ENCODE measurements at regions not wholly inside any gene's neighbourhood (a gene's known extent, or its start where the extent isn't known, plus 50 kb on each side); places are given as distances from the start of the nearest gene placed in this dataset.

DNA sequence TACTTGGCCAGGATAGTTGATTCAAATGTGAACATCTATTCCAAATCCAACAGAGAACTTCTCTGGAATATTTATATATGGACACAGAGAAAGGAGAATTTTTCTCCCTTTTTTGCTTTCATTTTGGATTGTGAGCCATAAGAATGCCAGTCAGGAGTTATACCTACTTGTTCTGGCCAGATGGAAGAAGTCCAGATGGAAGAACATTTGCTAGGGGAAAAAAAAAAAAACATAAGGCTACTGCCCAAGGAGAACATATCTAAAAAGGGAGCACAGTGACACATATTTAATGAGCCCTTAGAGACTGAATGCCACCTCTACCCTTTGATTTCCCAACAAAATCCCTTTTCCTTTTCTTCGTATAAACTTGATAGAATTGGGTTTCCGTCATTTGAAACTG lies 61.7 kb upstream of the PPP2R2B start:
- no peak for DNase-seq

DNA sequence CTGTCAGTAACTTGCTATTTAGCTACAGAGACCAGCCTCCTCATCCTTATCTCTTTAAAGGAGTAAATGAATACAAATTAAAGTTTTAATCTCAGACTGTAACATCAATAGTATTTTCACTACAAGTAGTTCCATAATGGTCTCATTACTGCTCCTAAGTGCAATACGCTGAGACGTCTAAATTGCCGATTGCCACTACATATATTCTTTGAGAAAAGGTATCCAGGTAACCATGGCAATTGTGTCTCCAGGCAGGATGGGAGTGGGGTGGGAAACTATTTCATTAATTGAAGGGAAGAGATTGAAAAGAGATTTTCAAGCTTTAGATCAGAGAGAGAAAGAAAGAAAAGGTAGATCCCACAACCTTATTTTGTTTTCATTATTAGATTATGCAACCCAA lies 65.5 kb upstream of the PPP2R2B start:
- no peak for DNase-seq

DNA sequence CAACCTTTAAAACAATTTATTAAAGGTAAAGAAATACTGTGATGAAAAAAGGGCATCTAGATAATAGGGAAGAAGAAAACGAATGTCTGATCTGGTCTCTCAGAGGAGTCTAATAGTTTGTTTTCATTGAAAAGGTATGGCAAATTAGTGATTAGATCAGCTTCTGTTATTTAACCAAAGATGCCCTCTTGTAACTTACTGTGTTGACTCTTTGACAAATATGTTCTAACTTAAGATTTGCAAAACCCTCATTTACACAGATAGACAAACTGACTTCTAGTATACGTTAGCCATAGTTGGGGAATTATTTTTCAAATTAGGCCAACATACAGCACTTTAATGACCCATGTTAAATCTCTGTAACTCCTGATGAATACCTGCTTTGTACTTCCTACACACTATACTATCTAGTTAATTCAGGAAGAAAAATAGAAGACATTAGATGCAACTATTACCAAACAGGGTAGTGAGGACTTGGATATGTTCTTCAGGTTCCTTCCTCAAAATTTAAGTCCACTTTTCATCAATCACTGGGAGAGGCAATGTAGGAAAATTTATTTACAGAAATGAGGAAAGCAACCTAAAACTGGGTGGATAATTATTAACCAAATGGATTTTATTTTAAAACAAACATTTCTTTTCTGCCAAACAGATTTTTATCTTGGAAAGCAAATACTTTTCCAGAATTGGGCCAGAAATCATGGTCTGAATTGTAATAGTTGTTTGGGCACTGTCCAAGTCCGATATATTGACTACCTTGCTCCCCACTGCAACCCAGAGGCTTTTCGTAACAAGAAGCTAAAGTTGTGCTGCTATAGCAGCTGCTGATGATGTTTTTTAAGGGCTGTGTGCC lies 66.4 kb upstream of the PPP2R2B start:
- no peak for DNase-seq

DNA sequence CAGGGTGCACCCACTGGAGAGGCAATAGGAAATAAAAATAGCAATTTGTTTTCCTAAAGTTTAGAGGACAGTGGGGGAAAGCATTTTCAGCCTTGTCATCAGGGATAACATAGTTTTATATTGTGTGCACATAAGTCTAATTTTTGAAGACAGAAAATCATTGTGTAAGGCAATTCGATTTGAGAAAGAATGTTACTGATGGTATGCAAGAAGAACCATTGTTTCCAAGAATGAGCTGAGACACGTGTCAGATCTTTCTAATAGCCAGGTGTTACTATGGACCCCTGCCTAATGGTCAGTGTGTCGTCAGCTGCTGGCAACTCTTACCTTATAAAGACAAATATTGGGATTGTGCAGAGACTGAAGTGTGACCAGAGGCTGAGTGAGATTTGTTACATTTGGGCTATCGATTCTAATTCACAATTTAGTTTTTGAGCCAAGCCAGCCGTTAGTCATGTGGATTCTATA lies 67.1 kb upstream of the PPP2R2B start:
- DNase-seq: peak in 1 of 2 experiments; percentile 3

DNA sequence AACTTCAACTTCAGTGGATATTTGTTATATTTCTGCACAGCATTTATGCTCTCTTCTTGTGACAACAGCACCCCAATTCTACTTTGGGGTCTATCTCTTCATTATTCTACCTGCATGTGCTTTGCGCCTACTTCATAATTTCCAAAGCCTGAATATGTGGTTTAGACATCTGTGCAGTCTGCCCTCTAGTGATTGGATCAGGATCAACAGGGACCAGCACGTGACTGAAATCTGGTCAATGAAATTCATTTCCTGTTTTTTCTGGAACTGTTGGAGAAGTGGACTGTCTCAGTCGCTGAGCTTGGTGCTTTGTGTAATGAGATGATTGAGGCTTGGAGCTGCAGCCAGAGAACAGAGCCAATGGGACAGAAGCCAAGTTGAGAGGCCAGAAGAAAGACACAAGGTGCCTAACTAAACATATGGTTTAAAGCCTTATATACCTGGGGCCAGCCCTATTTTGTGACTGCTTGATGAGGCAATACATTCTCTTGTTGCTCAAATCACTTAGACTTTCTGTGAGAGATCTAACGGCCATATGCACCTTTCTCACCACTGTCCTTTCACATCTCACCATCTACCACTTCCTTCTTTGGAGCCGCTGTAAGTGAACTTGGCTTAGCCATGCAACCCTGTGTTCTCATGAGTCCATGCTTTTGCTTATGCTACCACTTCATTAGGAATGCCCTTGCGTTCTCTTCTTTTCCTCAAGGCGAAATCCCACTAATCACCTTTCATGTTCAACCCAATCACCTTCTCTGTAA lies 68.8 kb upstream of the PPP2R2B start:
- DNase-seq: peak; percentile 21 to 38

DNA sequence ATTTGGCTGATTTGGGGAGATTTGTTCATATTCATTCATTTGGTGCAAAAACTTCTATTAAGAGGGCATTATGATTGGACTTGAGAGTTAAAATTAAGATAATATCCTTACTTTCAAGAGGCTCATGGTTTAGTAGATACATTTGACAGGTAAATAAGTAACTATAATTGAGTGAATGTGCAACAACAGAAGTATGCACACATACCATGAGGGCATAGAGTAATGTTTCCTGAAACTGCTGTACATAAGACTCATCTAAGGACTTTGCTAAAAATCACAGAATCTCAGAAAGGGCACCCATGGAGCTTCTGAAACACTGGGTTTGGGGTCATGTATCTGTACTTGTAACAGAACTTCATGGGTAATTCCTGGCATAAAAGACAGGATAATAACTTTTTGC lies 70.1 kb upstream of the PPP2R2B start:
- DNase-seq: no peak

DNA sequence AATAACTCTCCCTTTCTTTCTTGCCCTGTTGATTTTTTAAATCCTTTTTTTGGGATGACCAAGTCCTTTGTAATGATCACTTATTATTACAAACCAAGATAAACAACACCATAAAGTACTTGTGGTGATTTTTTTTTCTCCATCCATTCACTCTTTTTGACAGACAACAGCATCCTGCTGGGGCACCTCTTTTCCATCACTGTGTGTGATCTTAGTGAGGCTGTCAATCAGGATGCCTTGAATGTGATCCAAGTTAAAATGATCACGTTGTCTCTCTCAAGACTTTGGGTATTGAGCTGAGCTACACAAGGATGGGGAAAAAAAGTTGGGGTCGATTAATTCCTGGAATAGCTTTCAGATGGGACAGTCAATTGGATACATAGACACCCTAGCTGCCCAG lies 73.6 kb upstream of the PPP2R2B start:
- no peak for DNase-seq

DNA sequence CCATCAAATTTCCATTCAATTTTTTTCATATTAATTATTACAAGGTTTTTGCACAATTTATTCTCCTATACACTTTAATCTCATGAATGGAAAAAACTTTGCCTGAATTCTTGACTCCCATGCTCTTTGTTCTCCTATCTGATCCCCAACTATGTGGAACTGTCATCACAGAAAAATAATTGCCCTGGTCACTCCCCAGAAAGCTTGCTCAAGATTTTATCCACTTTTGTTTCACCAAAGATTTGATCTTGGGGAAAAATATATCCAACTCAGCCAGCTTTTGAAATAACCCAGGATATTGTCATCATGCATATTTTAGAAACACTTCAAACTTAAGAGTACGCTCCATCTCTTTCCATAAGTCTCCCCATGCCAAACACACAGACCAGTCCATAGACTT lies 77.7 kb upstream of the PPP2R2B start:
- no peak for DNase-seq

DNA sequence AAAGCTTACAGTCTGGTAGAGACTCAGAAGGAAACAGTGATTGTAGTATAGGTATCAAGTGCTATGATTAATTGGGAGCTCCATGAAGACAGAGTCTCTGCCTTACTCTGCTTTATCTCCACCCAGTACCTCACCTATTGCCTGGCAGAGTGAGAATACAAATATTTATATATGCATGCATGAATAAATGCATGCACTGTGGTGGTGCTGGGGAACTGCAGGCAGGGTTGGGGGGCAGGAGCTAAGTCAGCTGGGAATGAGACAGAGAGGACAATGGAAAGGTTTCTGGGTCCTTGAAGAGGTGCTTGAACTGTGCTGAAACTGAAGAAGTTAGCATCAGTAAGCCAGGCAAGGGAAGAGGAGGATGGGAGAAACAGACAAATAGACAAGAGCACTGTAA lies 80.8 kb upstream of the PPP2R2B start:
- no peak for DNase-seq

DNA sequence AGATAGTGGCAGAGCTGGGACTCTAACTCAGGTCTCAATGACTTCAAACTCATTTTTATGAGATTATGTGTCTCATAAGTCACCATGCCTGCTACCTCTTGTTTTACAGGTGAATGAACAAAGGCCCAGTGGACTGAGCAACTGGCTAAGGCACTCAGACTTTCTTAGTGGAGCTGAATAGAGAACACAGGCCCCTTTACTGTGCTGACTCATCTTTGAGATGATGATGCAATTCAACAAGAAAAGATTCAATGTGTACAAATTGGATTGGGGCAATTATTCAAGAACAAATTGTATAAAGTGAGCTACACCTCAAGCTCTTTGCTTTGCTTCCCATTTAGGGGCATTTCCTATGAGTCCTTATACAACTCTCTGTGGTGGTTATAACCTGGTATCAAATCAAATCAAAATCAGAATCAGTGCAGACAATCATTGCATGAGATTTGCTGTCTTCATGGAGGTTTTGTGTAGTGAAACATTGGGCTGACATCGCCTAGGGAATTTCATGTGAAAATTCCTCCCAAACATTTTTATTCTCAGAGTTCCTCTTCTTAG lies 84.3 kb upstream of the PPP2R2B start:
- no peak for DNase-seq

DNA sequence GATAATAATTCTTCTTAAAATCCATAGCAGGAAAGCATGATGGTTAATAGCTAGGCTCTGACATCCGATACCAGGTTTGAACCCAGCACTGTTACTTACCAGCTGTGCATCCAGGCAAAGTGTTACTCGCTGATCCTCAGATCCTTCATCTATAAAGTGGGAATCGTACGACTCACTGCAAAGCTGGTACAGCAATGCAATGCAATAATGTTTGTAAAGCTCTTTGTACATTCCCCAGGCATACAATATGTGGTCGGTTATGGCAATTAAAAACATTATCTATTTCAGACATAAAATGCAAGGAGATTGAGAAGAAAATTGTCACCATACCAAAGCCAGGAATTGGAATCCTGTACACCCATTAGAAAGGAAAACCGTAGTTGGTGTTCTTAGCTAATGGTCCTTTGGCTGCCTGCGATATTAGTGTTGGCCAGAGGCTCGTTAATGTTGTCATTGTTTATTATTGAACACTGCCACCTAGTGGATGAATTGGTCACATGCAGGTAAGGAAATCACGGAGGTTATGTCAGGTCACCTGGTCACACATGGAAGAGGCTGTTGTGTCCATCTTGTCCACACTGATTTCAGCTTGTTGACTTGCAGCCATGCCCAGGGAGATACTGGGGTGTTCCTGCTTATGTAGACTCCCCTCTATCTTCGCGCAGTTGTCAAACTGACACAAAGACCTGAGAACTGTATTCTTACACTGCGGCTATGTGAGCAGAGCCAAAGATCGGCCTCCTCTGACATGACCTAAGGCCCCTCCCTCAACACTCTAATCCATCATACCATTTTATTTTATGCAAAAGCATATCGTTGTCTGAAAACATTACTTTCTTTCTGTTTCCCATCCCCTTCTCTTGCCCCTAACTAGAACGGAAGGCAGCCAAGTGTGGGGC lies 87.5 kb upstream of the PPP2R2B start:
- peak; percentile 78 to 81 for DNase-seq

DNA sequence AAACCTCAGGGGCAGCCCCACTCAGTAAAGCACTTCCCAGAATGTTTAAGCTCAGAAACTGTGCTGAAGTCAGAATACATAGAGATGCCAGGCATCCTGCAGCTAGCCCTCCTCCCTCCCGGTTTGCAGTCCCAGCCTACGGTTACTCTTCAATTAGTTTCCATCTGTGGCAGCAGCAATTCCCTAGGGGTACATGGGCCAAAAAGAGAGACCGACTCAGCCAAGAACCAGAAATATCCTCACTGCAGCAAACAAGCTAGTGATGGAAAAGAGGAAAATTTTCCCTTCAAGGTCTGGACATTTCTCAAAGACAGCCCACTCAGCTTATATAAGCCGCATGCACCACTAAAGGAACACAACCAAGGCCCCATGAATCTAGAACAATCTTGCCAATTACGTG lies 89.1 kb upstream of the PPP2R2B start:
- DNase-seq: no peak

DNA sequence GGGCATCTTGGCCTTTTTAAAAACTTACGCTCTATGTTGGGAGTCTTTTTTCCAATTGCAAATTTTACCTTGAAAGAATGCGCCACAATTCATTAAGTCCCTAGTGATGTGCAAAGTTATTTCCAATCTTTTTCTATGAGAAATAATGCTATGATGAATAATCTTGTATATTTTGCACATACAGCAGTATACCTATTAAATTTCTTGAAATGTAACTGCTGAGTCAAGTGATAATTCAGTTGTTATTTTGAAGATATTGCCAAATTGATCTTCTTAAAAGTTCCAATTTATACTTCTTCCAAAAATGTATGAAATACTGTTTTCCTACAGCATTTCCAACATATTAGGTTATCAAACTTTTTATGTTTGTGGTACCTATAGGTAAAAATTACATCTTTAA lies 92.8 kb upstream of the PPP2R2B start:
- no peak for DNase-seq

DNA sequence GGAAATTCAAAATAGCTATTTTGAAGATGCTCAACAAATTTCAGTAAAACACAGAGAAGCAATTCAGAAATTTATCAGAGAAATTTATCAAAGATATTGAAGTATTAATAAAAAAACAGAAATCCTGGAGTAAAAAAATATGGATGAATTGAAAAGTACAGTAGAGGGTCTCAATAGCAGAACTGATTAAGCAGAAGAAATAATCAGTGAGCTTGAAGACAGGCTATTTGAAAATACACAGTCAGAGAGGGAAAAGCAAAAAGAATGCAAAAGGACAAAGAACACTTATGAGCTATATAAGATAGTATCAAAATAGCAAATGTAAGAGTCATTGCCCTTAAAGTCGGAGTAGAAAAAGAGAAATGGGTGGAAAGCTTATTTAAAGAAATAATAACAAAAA lies 107.9 kb upstream of the PPP2R2B start:
- no peak for DNase-seq

DNA sequence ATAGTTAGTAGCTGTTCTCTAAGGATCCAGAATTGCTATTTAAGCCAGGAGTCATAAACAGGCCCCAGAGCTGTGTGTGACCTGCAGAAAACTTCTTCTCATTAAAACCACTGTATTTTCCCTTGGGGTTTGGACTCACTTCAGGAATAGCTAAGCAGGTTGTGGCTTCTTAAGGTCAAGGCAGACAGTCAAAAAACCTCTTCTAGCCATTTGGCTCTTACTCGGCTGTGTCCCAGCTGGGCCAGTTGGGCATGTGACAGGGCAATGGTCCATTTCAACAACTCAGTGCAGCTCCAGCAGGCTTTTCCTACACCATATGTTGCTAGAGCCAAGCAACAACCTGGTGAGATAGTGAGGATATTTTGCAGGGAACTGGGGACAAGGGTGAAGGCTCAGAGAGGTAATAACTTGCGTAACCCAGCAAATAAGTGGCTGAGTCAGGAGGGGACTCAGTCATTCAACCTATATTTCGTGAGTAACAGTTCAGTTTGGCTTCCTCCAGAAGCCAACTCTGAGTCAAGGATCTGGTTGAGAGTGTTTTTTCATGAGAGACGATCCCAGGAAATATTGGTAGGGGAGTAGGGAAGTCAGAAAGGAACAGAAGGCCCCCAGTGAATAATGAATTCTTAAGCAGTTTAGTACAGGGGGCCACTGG lies 115.4 kb upstream of the PPP2R2B start:
- no peak for DNase-seq

DNA sequence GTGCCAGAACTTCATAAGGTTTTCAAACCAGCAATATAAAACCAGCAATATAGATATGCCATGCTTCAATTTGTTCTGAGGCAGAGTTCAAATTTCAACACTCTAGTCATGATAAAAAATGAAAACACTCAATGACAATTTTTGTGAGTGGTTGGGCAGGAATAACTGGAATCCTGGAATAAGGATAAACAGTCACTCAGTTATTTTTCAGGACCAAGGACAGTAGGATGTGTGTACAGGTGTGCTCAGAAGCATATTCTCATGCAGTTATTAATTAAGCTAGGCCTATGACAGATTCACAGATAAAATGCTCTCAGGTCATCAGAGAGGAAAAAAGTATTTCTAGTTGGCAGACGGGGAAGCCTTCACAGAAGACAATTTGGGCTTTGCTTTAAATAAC lies 117.3 kb upstream of the PPP2R2B start:
- no peak for DNase-seq

DNA sequence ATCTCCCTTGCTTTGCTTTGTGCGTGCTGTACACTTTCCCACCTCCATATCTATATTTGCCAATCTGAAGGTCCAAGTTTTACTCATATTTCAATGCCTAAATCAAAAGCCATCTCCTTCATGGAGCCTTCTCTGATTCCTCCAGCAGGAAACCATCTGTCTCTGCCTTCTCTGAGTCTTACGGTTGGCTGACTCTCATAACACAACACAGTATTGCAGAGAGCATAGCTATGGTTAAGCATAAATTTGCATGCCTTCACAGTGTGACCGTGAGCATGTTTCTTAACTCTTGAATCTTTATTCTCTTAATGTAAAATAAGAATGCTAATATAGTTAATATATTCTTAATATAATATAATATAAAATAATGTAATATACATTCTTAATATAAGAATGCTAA lies 136.8 kb upstream of the PPP2R2B start:
- no peak for DNase-seq

DNA sequence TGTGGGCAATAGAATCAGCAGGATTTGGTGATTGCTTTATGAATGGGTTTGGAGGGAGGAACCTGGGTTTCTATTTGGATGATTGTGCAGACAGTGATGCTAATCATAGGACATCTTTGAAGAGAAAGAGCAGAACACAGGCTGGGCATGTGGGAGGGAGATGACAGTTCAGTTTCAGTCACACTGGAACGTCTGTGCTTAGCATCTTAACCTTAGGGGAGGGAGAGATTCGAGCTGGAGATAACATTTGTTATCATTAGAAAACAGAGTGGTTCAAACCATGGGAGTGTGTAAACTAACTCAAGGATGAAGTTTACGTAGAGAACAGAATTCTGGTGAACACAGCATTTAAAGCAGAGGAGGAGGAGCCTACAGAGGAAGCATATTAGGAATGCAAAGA lies 138.6 kb upstream of the PPP2R2B start:
- no peak for DNase-seq

DNA sequence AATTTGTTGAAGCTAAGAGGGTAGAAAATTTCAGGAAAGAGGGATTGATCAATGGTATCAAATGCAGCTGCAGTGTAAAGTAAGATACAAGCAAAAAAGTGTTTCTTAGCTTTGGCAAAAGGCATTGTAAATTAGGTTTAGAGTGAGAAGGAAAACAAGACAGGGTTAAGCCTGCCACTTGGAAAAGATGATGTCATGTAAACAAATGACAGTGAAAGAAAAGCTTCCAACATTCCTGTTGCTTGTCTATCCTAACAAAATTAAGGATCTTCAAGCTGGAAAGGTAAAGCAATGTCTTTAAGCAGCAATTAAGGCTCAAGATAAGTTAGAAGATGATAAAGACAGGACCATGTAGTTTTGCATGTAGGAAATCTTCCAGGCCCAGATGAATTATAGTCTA lies 139.1 kb upstream of the PPP2R2B start:
- DNase-seq: no peak

DNA sequence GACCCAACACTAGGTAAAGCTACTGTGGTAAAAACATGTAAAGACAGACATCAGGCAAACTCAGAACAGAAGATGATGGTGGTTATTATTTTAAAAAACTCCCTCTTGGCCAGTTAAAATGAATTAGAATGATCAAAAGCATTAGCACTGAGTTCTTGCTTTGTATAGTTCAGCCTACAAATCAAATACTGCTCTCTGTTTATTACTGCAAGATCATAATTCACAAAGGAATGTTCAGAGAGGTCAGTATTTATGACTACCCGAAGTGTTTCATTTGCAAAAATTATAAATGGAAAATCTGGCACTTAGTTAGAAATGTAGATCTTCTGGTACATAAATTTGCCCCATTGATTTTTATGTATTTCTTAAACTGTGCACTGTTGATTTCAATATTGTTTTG lies 140.3 kb upstream of the PPP2R2B start:
- no peak for DNase-seq

DNA sequence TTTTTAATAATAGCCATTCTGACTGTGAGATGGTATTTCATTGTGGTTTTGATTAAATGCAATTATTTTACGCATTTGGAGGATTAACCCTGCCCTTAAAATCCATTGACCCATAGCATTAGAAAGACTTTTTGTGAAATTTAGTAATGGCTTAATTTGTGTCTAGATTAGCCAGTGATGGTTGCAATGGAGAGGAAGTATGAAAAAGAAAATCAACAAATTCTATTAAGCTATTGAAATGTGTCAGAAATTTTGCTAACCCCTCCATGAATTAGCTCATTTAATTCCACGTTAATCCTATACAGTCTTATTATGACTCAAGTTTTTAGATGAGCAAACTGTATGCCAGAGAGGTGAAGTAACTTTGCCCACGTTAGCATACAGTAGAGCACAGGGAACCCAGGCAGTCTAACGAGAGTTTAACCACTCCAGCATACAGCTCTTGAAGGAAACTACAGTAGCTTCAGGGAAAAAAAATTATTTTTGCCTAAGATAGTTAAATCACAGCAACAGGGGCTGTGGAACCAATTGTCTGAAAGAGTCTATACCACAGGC lies 158.2 kb upstream of the PPP2R2B start:
- no peak for DNase-seq

Data from SHP77 (cell line).